ENCODE measurements at regions not wholly inside any gene's neighbourhood (a gene's known extent, or its start where the extent isn't known, plus 50 kb on each side); places are given as distances from the start of the nearest gene placed in this dataset.

- Mint-ChIP-seq H3K27ac (no peak overlapping the region), H3K4me3 (no peak overlapping the region), H3K27me3 (ENCODE audit: low read depth) (peaks cover 3% of the 10 kb centered on the region), H3K36me3 (ENCODE audit: low read depth) (no peaks in the 10 kb centered on the region), H3K4me1 (peaks cover 8% of the 10 kb centered on the region), H3K9me3 (no peaks in the 10 kb centered on the region)
- TF ChIP-seq CTCF (IDR thresholded peaks at IDR 0.05; ENCODE audit: unreplicated experiment in 3 of 3), result no peak
Measured at GRCh38 chr2:191607096-191607495, 70.8 kb upstream of the NABP1 start.

GRCh38 chr2:191610756-191611155 is 67.2 kb upstream of the NABP1 start:
- H3K36me3 Mint-ChIP-seq (ENCODE audit: low read depth), result no peaks in the 10 kb centered on the region
- H3K27ac Mint-ChIP-seq, result peak overlapping the region in 1 of 3 experiments; percentile 65
- no peak for TF ChIP-seq CTCF (IDR thresholded peaks at IDR 0.05; ENCODE audit: unreplicated experiment in 3 of 3)
- no peak overlapping the region for H3K4me3 Mint-ChIP-seq
- peaks cover 3% of the 10 kb centered on the region for H3K27me3 Mint-ChIP-seq (ENCODE audit: low read depth)
- peaks cover 8% of the 10 kb centered on the region for H3K4me1 Mint-ChIP-seq
- no peaks in the 10 kb centered on the region for H3K9me3 Mint-ChIP-seq

GRCh38 chr2:191611614-191612013 is 66.3 kb upstream of the NABP1 start:
- Mint-ChIP-seq H3K27me3 (ENCODE audit: low read depth) (peaks cover 3% of the 10 kb centered on the region), H3K36me3 (ENCODE audit: low read depth) (no peaks in the 10 kb centered on the region), H3K27ac (no peak overlapping the region), H3K9me3 (no peaks in the 10 kb centered on the region), H3K4me1 (peaks cover 8% of the 10 kb centered on the region), H3K4me3 (no peak overlapping the region)
- TF ChIP-seq CTCF (IDR thresholded peaks at IDR 0.05; ENCODE audit: unreplicated experiment in 3 of 3), result no peak

- peaks cover 8% of the 10 kb centered on the region for H3K4me1 Mint-ChIP-seq
- no peak overlapping the region for H3K4me3 Mint-ChIP-seq
- no peak overlapping the region for H3K27ac Mint-ChIP-seq
- no peak for TF ChIP-seq CTCF (IDR thresholded peaks at IDR 0.05; ENCODE audit: unreplicated experiment in 3 of 3)
- peaks cover 3% of the 10 kb centered on the region for H3K27me3 Mint-ChIP-seq (ENCODE audit: low read depth)
- no peaks in the 10 kb centered on the region for H3K9me3 Mint-ChIP-seq
- H3K36me3 Mint-ChIP-seq (ENCODE audit: low read depth), result no peaks in the 10 kb centered on the region
Measured at GRCh38 chr2:191612496-191612895, 65.4 kb upstream of the NABP1 start.

GRCh38 chr2:191614759-191615158 is 63.2 kb upstream of the NABP1 start:
- H3K4me3 Mint-ChIP-seq, result no peak overlapping the region
- H3K4me1 Mint-ChIP-seq, result peaks cover 8% of the 10 kb centered on the region
- no peak for TF ChIP-seq CTCF (IDR thresholded peaks at IDR 0.05; ENCODE audit: unreplicated experiment in 3 of 3)
- no peak overlapping the region for H3K27ac Mint-ChIP-seq
- peaks cover 3% of the 10 kb centered on the region for H3K27me3 Mint-ChIP-seq (ENCODE audit: low read depth)
- H3K9me3 Mint-ChIP-seq, result no peaks in the 10 kb centered on the region
- no peaks in the 10 kb centered on the region for H3K36me3 Mint-ChIP-seq (ENCODE audit: low read depth)

GRCh38 chr2:191615596-191615995 is 62.3 kb upstream of the NABP1 start:
- Mint-ChIP-seq H3K4me3 (no peak overlapping the region), H3K36me3 (ENCODE audit: low read depth) (no peaks in the 10 kb centered on the region), H3K27me3 (ENCODE audit: low read depth) (peaks cover 3% of the 10 kb centered on the region), H3K27ac (no peak overlapping the region), H3K9me3 (no peaks in the 10 kb centered on the region), H3K4me1 (peaks cover 7% of the 10 kb centered on the region)
- no peak for TF ChIP-seq CTCF (IDR thresholded peaks at IDR 0.05; ENCODE audit: unreplicated experiment in 3 of 3)

Measured in nephron (organoid).